Smooth muscle cell (in vitro differentiated cells): ENCODE measurements at regions not wholly inside any gene's neighbourhood (a gene's known extent, or its start where the extent isn't known, plus 50 kb on each side); places are given as distances from the start of the nearest gene placed in this dataset.

Experiments used
- DNase-seq: peaks from one replicate; lab custom pipeline; 2025; ENCODE audit not compliant: unreplicated experiment; lab: John Stamatoyannopoulos, UW
- H2AFZ ChIP-seq: fragments of 200-600 bp; sonication (generic); 2 replicates; pipeline ENCODE4 v1.6.0; 2016; ENCODE audit warnings: antibody characterized with exemption, low read depth, mild to moderate bottlenecking
- H3F3A ChIP-seq: fragments of 200-600 bp; sonication (generic); 2 replicates; pipeline ENCODE4 v1.6.0; 2017; ENCODE audit warnings: antibody characterized with exemption, low read depth
- H3K27ac ChIP-seq: fragments of 200-600 bp; sonication (generic); 2 replicates; pipeline ENCODE4 v1.5.1; 2016; ENCODE audit warnings: low read depth, mild to moderate bottlenecking
- H3K27me3 ChIP-seq: fragments of 200-600 bp; sonication (generic); 2 replicates; pipeline ENCODE4 v1.6.1; 2016; ENCODE audit warnings: low read depth, mild to moderate bottlenecking
- H3K36me3 ChIP-seq: fragments of 200-600 bp; sonication (generic); 2 replicates; pipeline ENCODE4 v1.5.1; 2016; ENCODE audit warnings: low read depth
- H3K4me1 ChIP-seq: fragments of 200-600 bp; sonication (generic); 2 replicates; pipeline ENCODE4 v1.5.1; 2016; ENCODE audit warnings: low read depth
- H3K4me2 ChIP-seq: fragments of 200-600 bp; sonication (generic); 2 replicates; pipeline ENCODE4 v1.6.0; 2016; ENCODE audit warnings: mild to moderate bottlenecking
- H3K4me3 ChIP-seq: fragments of 200-600 bp; sonication (generic); 2 replicates; pipeline ENCODE4 v1.5.1; 2016; ENCODE audit warnings: mild to moderate bottlenecking
- H3K79me2 ChIP-seq: fragments of 200-600 bp; sonication (generic); 2 replicates; pipeline ENCODE4 v1.6.0; 2016; ENCODE audit warnings: low read depth, mild to moderate bottlenecking
- H3K9ac ChIP-seq: fragments of 200-600 bp; sonication (generic); 2 replicates; pipeline ENCODE4 v1.6.0; 2016; ENCODE audit warnings: low read depth
- H3K9me3 ChIP-seq: fragments of 200-600 bp; sonication (generic); replicated peaks from 2 replicates; pipeline ENCODE4 v1.5.1; 2016; ENCODE audit warnings: low read depth
- H4K20me1 ChIP-seq: fragments of 200-600 bp; sonication (generic); 2 replicates; pipeline ENCODE4 v1.6.0; 2016; ENCODE audit warnings: low read depth
- WGBS: methylation state at CpG from one replicate; pipeline ENCODE4 v1.1.7; 2016; ENCODE audit warnings: low lambda C conversion rate; 5-methylcytosine and 5-hydroxymethylcytosine counted together
- TF ChIP-seq, protein P1 (sequence below): fragments of 200-600 bp; sonication (generic); IDR thresholded peaks from 2 replicates; pipeline ENCODE4 v1.5.1; 2017; ENCODE audit warnings: borderline replicate concordance, mild to moderate bottlenecking, antibody characterized with exemption; ENCODE audit not compliant: insufficient read depth, poor library complexity, severe bottlenecking

DNA sequence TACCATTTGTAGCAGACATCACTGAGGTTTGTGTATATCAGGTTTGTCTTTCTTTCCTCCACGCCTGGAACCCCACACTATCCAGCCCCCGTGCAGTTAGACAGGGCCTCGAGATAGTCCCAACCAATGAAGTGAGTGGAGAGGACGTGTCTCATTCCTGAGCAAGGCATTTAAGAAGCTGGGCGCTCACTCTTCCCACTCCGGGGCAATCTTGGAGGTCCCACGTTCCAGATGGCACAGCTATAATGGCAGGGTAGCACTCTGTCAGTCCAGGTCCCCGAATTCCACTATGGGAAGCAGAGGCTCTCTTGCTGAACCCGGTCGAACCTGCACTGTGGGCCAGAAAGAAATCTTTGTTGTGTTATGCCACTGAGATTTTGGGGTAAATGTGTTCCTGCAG, 57.3 kb upstream of the CSF3R start:
- Histone ChIP-seq H3F3A (no peaks in the 10 kb centered on the region), H3K9me3 (no peaks in the 10 kb centered on the region), H3K4me3 (no peak overlapping the region), H4K20me1 (no peaks in the 10 kb centered on the region), H3K36me3 (no peaks in the 10 kb centered on the region), H3K4me1 (no peaks in the 10 kb centered on the region), H3K4me2 (no peak overlapping the region), H3K27ac (no peak overlapping the region), H3K79me2 (no peaks in the 10 kb centered on the region), H2AFZ (no peak overlapping the region), H3K9ac (no peak overlapping the region), H3K27me3 (peaks cover 37% of the 10 kb centered on the region)
- no peak for DNase-seq
- WGBS = 84% methylated on average over 10 of the region's 10 CpGs
- TF ChIP-seq, protein P1, sequence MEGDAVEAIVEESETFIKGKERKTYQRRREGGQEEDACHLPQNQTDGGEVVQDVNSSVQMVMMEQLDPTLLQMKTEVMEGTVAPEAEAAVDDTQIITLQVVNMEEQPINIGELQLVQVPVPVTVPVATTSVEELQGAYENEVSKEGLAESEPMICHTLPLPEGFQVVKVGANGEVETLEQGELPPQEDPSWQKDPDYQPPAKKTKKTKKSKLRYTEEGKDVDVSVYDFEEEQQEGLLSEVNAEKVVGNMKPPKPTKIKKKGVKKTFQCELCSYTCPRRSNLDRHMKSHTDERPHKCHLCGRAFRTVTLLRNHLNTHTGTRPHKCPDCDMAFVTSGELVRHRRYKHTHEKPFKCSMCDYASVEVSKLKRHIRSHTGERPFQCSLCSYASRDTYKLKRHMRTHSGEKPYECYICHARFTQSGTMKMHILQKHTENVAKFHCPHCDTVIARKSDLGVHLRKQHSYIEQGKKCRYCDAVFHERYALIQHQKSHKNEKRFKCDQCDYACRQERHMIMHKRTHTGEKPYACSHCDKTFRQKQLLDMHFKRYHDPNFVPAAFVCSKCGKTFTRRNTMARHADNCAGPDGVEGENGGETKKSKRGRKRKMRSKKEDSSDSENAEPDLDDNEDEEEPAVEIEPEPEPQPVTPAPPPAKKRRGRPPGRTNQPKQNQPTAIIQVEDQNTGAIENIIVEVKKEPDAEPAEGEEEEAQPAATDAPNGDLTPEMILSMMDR = no peak

- H3K36me3 ChIP-seq = no peaks in the 10 kb centered on the region
- no peaks in the 10 kb centered on the region for H3K79me2 ChIP-seq
- H3K27me3 ChIP-seq = peaks cover 42% of the 10 kb centered on the region
- TF ChIP-seq, protein P1 = no peak
- H2AFZ ChIP-seq = no peak overlapping the region
- H3K4me1 ChIP-seq = no peaks in the 10 kb centered on the region
- no peaks in the 10 kb centered on the region for H3K9me3 ChIP-seq
- H4K20me1 ChIP-seq = no peaks in the 10 kb centered on the region
- H3K27ac ChIP-seq = no peak overlapping the region
- no peak for DNase-seq
- no peak overlapping the region for H3K4me2 ChIP-seq
- H3F3A ChIP-seq = no peaks in the 10 kb centered on the region
- WGBS = 87% methylated on average over 2 of the region's 2 CpGs
- H3K9ac ChIP-seq = no peak overlapping the region
- no peak overlapping the region for H3K4me3 ChIP-seq
Measured at GRCh38 chr1:36539526-36539925, 56.8 kb upstream of the CSF3R start.

DNA sequence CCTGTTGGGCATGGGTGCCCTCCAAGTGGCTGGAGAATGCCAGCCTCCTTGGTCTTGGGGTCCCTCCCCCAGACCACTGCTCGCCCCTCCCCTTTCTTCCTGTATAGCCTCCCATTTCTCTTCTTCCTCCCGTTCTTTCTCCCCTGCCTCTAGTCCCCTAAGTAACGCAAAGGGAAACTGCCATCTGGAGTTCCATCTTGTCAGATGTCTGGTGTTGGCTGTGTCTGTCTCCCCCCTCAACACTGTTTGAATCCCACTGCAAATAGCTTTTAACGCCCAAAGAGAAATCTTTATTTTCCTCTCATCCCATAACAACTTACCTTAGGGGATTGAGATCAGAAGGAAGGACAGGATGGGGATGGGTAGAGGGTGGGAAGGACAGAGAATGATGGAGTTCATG, 55.3 kb upstream of the CSF3R start:
- Histone ChIP-seq H3K79me2 (no peaks in the 10 kb centered on the region), H2AFZ (no peak overlapping the region), H4K20me1 (no peaks in the 10 kb centered on the region), H3K4me3 (no peak overlapping the region), H3K4me2 (no peak overlapping the region), H3K27me3 (peaks cover 36% of the 10 kb centered on the region), H3K9me3 (no peaks in the 10 kb centered on the region), H3K27ac (no peak overlapping the region), H3K4me1 (no peaks in the 10 kb centered on the region), H3F3A (no peaks in the 10 kb centered on the region), H3K36me3 (no peaks in the 10 kb centered on the region), H3K9ac (no peak overlapping the region)
- WGBS = 81% methylated on average over 4 of the region's 4 CpGs
- TF ChIP-seq, protein P1 = no peak
- DNase-seq = no peak

DNA sequence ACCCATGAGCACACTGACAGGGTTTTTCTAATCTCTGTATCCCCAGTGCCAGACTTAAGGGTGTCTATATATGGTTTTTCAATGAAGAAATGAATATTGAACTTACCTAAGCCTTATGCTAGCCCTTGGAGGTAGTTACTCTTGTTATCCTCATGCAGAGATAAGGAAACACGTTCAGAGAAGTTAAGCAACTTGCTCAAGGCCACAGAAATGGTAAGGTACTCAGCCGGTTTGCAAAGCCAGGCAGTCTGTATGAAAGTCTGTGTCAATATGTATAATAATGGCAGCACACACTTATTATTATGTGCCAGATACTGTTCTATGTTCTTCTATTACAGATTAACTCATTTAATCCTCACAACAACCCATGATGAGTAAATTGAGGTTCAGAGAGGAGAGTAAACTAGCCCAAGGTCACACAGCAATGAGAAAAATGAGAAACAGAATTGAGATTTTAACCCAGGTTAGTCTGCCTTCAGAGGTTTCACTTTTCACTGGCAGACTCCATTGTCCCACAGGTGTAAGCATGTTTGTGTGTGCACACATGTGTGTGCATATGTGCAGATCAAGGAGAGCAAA, 54.6 kb upstream of the CSF3R start:
- no peak for DNase-seq
- TF ChIP-seq, protein P1 = no peak
- 58% methylated on average over 2 of the region's 2 CpGs for WGBS

More for the DNA sequence above, 54.6 kb upstream of the CSF3R start:
- Histone ChIP-seq H3K4me3 (no peak overlapping the region), H3F3A (no peaks in the 10 kb centered on the region), H3K79me2 (no peaks in the 10 kb centered on the region), H2AFZ (no peak overlapping the region), H3K4me1 (no peaks in the 10 kb centered on the region), H3K36me3 (no peaks in the 10 kb centered on the region), H3K9ac (no peak overlapping the region), H3K27me3 (peaks cover 36% of the 10 kb centered on the region), H3K9me3 (no peaks in the 10 kb centered on the region), H3K4me2 (no peak overlapping the region), H4K20me1 (no peaks in the 10 kb centered on the region), H3K27ac (no peak overlapping the region)
